Keratinocyte (primary cell): ENCODE measurements at regions not wholly inside any gene's neighbourhood (a gene's known extent, or its start where the extent isn't known, plus 50 kb on each side); places are given as distances from the start of the nearest gene placed in this dataset.

Experiments used
- DNase-seq: peaks from one replicate; pipeline ENCODE4 v3.0.0-alpha.2; 2011; ENCODE audit warnings: low read depth, missing footprints, low spot score
- FAIRE-seq: peaks from 2 replicates; lab custom pipeline; 2011; peaks lifted over from hg19 to GRCh38; lab: Jason Lieb, UNC
- H2AFZ ChIP-seq: 2 replicates; pipeline ENCODE4 v1.6.0; 2012; ENCODE audit warnings: low read length, control low read depth, inconsistent platforms; ENCODE audit not compliant: control insufficient read depth
- H3K27ac ChIP-seq: 2 replicates; pipeline ENCODE4 v1.5.1; 2011; ENCODE audit warnings: low read length; ENCODE audit not compliant: control insufficient read depth, insufficient read depth
- H3K27me3 ChIP-seq: 3 replicates; pipeline ENCODE4 v1.6.0; 2011; ENCODE audit warnings: low read length; ENCODE audit not compliant: control insufficient read depth, insufficient read depth; ENCODE audit errors: extremely low read depth
- H3K36me3 ChIP-seq, 2 experiments: 2 replicates in 1 of 2; 3 replicates in 1 of 2; pipeline ENCODE4 v1.5.1; 2011; ENCODE audit warnings: low read length in 2 of 2, mild to moderate bottlenecking in 1 of 2; ENCODE audit not compliant: control insufficient read depth in 2 of 2, insufficient read depth in 2 of 2; ENCODE audit errors: extremely low read depth in 1 of 2
- H3K4me1 ChIP-seq: 3 replicates; pipeline ENCODE4 v1.5.1; 2011; ENCODE audit warnings: low read length; ENCODE audit not compliant: control insufficient read depth, insufficient read depth; ENCODE audit errors: extremely low read depth
- H3K4me2 ChIP-seq: 3 replicates; pipeline ENCODE4 v1.6.0; 2011; ENCODE audit warnings: low read depth, low read length; ENCODE audit not compliant: control insufficient read depth, insufficient read depth; ENCODE audit errors: extremely low read depth
- H3K4me3 ChIP-seq, 3 experiments: fragments of 200-600 bp in 1 of 3; sonication (generic) in 1 of 3; 2 replicates in 2 of 3; 3 replicates in 1 of 3; pipeline ENCODE4 v1.5.1; 2011 to 2016; ENCODE audit warnings: low read length in 3 of 3, mild to moderate bottlenecking in 3 of 3, control low read depth in 2 of 3, inconsistent platforms in 1 of 3, low read depth in 1 of 3, mixed read lengths in 1 of 3, mixed run types in 1 of 3, moderate library complexity in 1 of 3; ENCODE audit not compliant: control insufficient read depth in 2 of 3, insufficient read depth in 2 of 3; ENCODE audit errors: extremely low read depth in 1 of 3
- H3K79me2 ChIP-seq: 2 replicates; pipeline ENCODE4 v1.6.0; 2012; ENCODE audit warnings: low read length; ENCODE audit not compliant: control insufficient read depth, insufficient read depth
- H3K9ac ChIP-seq: 3 replicates; pipeline ENCODE4 v1.6.0; 2011; ENCODE audit warnings: low read length; ENCODE audit not compliant: control insufficient read depth, insufficient read depth; ENCODE audit errors: extremely low read depth
- H3K9me1 ChIP-seq: 3 replicates; pipeline ENCODE4 v1.6.0; 2011; ENCODE audit warnings: low read length; ENCODE audit not compliant: control insufficient read depth, insufficient read depth; ENCODE audit errors: extremely low read depth
- H3K9me3 ChIP-seq: 2 replicates; pipeline ENCODE4 v1.5.1; 2012; ENCODE audit warnings: low read depth, low read length; ENCODE audit not compliant: control insufficient read depth
- H4K20me1 ChIP-seq: 3 replicates; pipeline ENCODE4 v1.6.0; 2011; ENCODE audit warnings: low read length; ENCODE audit not compliant: control insufficient read depth, insufficient read depth; ENCODE audit errors: extremely low read depth
- EZH2 ChIP-seq: IDR thresholded peaks from one replicate; pipeline ENCODE4 v1.6.1; 2012; ENCODE audit warnings: inconsistent platforms, mild to moderate bottlenecking, low read length, moderate library complexity
- dilution Hi-C: fragments of 300-500 bp; cut with MboI; formaldehyde crosslinking; loops from one replicate; pipeline ENCODE4 v1.7.0; 2020; ENCODE audit warnings: low sequenced_read_pairs; ENCODE audit not compliant: extremely low pct_ligation_motif_present
- small RNA-seq, 3 experiments: library from RNA; depleted of rRNA; stranded (forward); fragments of <200 nt; gene quantifications; one replicate each; pipeline ENCODE3, GENCODE V24; 2012; ENCODE audit warnings: low read depth in 3 of 3, low replicate concordance in 1 of 3; ENCODE audit not compliant: insufficient read length in 3 of 3
- TF ChIP-seq, protein P1 (sequence below), 3 experiments: IDR thresholded peaks in 1 of 3; conservative IDR thresholded peaks in 1 of 3; optimal IDR thresholded peaks in 1 of 3; 2 replicates in 2 of 3; 3 replicates in 1 of 3; pipeline versions ENCODE3 to v1.5.1; 2011; ENCODE audit warnings: low read length in 3 of 3, mild to moderate bottlenecking in 3 of 3, moderate library complexity in 2 of 3, control low read depth in 1 of 3, inconsistent platforms in 1 of 3; ENCODE audit not compliant: insufficient read depth in 2 of 3; ENCODE audit errors: extremely low read depth in 1 of 3

DNA sequence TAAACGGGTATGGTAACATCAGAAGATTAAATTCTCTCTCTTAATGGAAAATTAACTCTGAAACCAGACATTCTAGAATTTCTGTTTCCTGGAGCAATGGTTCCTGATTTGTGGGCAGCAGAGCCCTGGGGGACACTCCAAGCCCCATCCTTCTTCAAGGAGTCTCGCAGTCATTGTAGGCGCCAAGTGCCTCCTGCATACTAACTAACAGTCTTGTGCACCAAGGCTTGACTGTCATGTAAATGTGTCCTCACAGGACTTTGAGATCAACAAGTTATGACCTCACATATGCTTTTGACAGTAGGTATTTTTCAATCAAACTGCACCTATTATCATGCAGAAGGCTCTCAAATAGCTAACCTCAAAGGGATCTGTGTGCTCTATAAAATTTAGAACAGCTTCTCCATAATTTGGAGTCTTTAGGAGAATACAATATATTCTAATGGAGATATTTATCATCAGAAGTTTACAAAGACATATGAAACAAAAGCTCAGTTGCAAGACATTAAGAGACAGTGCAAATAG lies 52.1 kb upstream of the COPS8 start:
- DNase-seq (no peak), FAIRE-seq (no peak)
- H3K9ac ChIP-seq = no peak overlapping the region
- H3K4me1 ChIP-seq = no peaks in the 10 kb centered on the region
- TF ChIP-seq EZH2 = no peak
- TF ChIP-seq, protein P1, sequence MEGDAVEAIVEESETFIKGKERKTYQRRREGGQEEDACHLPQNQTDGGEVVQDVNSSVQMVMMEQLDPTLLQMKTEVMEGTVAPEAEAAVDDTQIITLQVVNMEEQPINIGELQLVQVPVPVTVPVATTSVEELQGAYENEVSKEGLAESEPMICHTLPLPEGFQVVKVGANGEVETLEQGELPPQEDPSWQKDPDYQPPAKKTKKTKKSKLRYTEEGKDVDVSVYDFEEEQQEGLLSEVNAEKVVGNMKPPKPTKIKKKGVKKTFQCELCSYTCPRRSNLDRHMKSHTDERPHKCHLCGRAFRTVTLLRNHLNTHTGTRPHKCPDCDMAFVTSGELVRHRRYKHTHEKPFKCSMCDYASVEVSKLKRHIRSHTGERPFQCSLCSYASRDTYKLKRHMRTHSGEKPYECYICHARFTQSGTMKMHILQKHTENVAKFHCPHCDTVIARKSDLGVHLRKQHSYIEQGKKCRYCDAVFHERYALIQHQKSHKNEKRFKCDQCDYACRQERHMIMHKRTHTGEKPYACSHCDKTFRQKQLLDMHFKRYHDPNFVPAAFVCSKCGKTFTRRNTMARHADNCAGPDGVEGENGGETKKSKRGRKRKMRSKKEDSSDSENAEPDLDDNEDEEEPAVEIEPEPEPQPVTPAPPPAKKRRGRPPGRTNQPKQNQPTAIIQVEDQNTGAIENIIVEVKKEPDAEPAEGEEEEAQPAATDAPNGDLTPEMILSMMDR (optimal IDR thresholded peaks at IDR 0.05 in 1 of 3, IDR thresholded peaks at IDR 0.05 in 1 of 3, conservative IDR thresholded peaks at IDR 0.05 in 1 of 3; ENCODE audit: extremely low read depth in 1 of 3, insufficient read depth in 2 of 3, low read length in 3 of 3) = no peak
- no peak overlapping the region for H3K4me3 ChIP-seq
- H4K20me1 ChIP-seq = no peaks in the 10 kb centered on the region
- no peaks in the 10 kb centered on the region for H3K27me3 ChIP-seq
- H3K9me1 ChIP-seq = no peaks in the 10 kb centered on the region
- dilution Hi-C loops = no loop called here
- H3K27ac ChIP-seq = no peak overlapping the region
- H3K4me2 ChIP-seq = no peak overlapping the region
- H3K9me3 ChIP-seq = no peaks in the 10 kb centered on the region
- no peaks in the 10 kb centered on the region for H3K36me3 ChIP-seq
- H2AFZ ChIP-seq = no peak overlapping the region
- no peaks in the 10 kb centered on the region for H3K79me2 ChIP-seq

DNA sequence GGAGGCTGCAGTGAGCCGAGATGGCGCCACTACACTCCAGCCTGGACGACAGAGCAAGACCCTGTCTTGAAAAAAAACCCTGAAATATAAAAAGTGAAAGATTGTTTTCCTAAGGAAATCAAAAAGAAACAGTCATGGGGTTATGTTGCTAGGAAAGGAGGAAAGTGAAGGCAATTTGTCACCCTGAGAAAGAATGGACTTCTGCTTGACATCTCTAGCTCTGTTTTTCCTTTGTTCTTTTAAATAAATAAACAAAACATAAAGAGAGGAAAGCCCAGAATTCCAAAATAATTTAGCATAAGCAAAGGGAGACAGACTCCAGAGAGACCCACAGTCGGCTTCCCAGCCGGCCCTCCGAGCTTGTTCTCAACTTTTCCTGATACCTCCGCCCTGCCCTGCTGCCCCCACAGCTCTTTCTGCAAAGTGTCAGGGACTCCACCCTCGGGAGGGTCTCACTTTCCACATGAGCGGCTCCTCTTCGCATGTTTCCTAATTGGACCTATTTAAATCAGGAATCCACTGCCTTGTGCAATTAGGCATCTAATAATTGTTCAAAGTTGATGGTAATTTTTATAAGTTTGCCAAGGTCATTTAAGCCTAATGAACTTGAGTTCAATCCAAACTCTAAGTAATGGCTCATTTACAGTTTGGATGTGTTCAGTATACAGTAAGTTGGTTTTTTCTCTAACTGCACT lies 49.8 kb upstream of the COPS8 start:
- H3K4me3 ChIP-seq = no peak overlapping the region
- no peak overlapping the region for H3K27ac ChIP-seq
- H3K27me3 ChIP-seq = no peaks in the 10 kb centered on the region
- H3K9me3 ChIP-seq = no peaks in the 10 kb centered on the region
- H3K9ac ChIP-seq = no peak overlapping the region
- H2AFZ ChIP-seq = no peak overlapping the region
- DNase-seq (no peak), FAIRE-seq (no peak)
- TF ChIP-seq, protein P1 (optimal IDR thresholded peaks at IDR 0.05 in 1 of 3, IDR thresholded peaks at IDR 0.05 in 1 of 3, conservative IDR thresholded peaks at IDR 0.05 in 1 of 3; ENCODE audit: extremely low read depth in 1 of 3, insufficient read depth in 2 of 3, low read length in 3 of 3) = no peak
- no peak for TF ChIP-seq EZH2
- H3K9me1 ChIP-seq = no peaks in the 10 kb centered on the region
- H3K79me2 ChIP-seq = no peaks in the 10 kb centered on the region
- no peak overlapping the region for H3K4me2 ChIP-seq
- no peaks in the 10 kb centered on the region for H3K36me3 ChIP-seq
- no peaks in the 10 kb centered on the region for H3K4me1 ChIP-seq
- dilution Hi-C loops = no loop called here
- no peaks in the 10 kb centered on the region for H4K20me1 ChIP-seq

Small RNA genes in the stretch of these regions (small RNA-seq; reads per million reads assigned to genes)
- gene RNU6-1051P = 0 reads per million in 3 experiments
